Spinal cord (tissue), 9 donors: ENCODE measurements at regions not wholly inside any gene's neighbourhood (a gene's known extent, or its start where the extent isn't known, plus 50 kb on each side); places are given as distances from the start of the nearest gene placed in this dataset.

Source experiments
- DNase-seq, 6 donors: peaks; one replicate each; pipeline versions ENCODE4 v3.0.0 to v3.0.0-alpha.2; 2013 to 2015; ENCODE audit warnings: low spot score in 6 of 6, low read depth in 4 of 6
- H3K27ac ChIP-seq: one replicate; pipeline ENCODE4 v1.5.1; 2013; ENCODE audit warnings: low read depth, low read length, control low read depth
- H3K27me3 ChIP-seq: one replicate; pipeline ENCODE4 v1.6.1; 2013; ENCODE audit warnings: low read length; ENCODE audit not compliant: control insufficient read depth, insufficient read depth
- H3K36me3 ChIP-seq: one replicate; pipeline ENCODE4 v1.6.1; 2013; ENCODE audit warnings: low read length; ENCODE audit not compliant: control insufficient read depth, insufficient read depth
- H3K4me1 ChIP-seq: one replicate; pipeline ENCODE4 v1.6.1; 2013; ENCODE audit warnings: low read length; ENCODE audit not compliant: control insufficient read depth, insufficient read depth
- H3K4me3 ChIP-seq: one replicate; pipeline ENCODE4 v1.5.1; 2013; ENCODE audit warnings: low read depth, low read length, control low read depth
- H3K9me3 ChIP-seq: one replicate; pipeline ENCODE4 v1.6.1; 2013; ENCODE audit warnings: low read length; ENCODE audit not compliant: control insufficient read depth, insufficient read depth
- WGBS: methylation state at CpG from one replicate; pipeline ENCODE4 v1.1.5; 2013; ENCODE audit warnings: missing lambda C conversion rate; ENCODE audit not compliant: insufficient coverage; 5-methylcytosine and 5-hydroxymethylcytosine counted together
- donor health status: healthy.

- H3K4me1 ChIP-seq: no peaks in the 10 kb centered on the region
- H3K9me3 ChIP-seq: no peaks in the 10 kb centered on the region
- DNase-seq: no peak
- H3K27me3 ChIP-seq: no peaks in the 10 kb centered on the region
- no peak overlapping the region for H3K27ac ChIP-seq
- H3K36me3 ChIP-seq: no peaks in the 10 kb centered on the region
- no peak overlapping the region for H3K4me3 ChIP-seq
Observed at GRCh38 chr3:154690413-154690812, 260.4 kb upstream of the GPR149 start.

GRCh38 chr3:154684440-154684839 lies 254.4 kb upstream of the GPR149 start:
- 10% methylated on average over 6 of the region's 6 CpGs for WGBS
- Histone ChIP-seq H3K27me3 (no peaks in the 10 kb centered on the region), H3K9me3 (no peaks in the 10 kb centered on the region), H3K36me3 (no peaks in the 10 kb centered on the region), H3K4me3 (no peak overlapping the region), H3K4me1 (peaks cover 9% of the 10 kb centered on the region), H3K27ac (no peak overlapping the region)
- DNase-seq: peak in 2 of 6 donors; percentile 6 to 26

GRCh38 chr3:154684021-154684420 lies 254.0 kb upstream of the GPR149 start:
- WGBS: 77% methylated on average over 3 of the region's 3 CpGs
- no peak for DNase-seq
- Histone ChIP-seq H3K4me1 (peaks cover 9% of the 10 kb centered on the region), H3K27me3 (no peaks in the 10 kb centered on the region), H3K36me3 (no peaks in the 10 kb centered on the region), H3K27ac (no peak overlapping the region), H3K9me3 (no peaks in the 10 kb centered on the region), H3K4me3 (no peak overlapping the region)

- Histone ChIP-seq H3K4me1 (no peaks in the 10 kb centered on the region), H3K27me3 (no peaks in the 10 kb centered on the region), H3K9me3 (no peaks in the 10 kb centered on the region), H3K4me3 (no peak overlapping the region), H3K36me3 (no peaks in the 10 kb centered on the region), H3K27ac (no peak overlapping the region)
- peak in 2 of 6 donors; percentile 39 to 83 for DNase-seq
- WGBS: no CpG with 5 or more reads among the region's 1 CpG
Observed at GRCh38 chr3:154678041-154678654, 248.2 kb upstream of the GPR149 start.

GRCh38 chr3:154668835-154669234 lies 238.8 kb upstream of the GPR149 start:
- DNase-seq: no peak
- Histone ChIP-seq H3K4me1 (no peaks in the 10 kb centered on the region), H3K9me3 (no peaks in the 10 kb centered on the region), H3K4me3 (no peak overlapping the region), H3K36me3 (no peaks in the 10 kb centered on the region), H3K27ac (no peak overlapping the region), H3K27me3 (no peaks in the 10 kb centered on the region)
- WGBS: no CpG with 5 or more reads among the region's 1 CpG

GRCh38 chr3:154668187-154668586 lies 238.2 kb upstream of the GPR149 start:
- no peak for DNase-seq
- H3K9me3 ChIP-seq: no peaks in the 10 kb centered on the region
- no peak overlapping the region for H3K4me3 ChIP-seq
- WGBS: no CpG with 5 or more reads among the region's 2 CpGs
- H3K36me3 ChIP-seq: no peaks in the 10 kb centered on the region
- no peaks in the 10 kb centered on the region for H3K27me3 ChIP-seq
- no peaks in the 10 kb centered on the region for H3K4me1 ChIP-seq
- H3K27ac ChIP-seq: no peak overlapping the region

GRCh38 chr3:154666542-154666941 lies 236.6 kb upstream of the GPR149 start:
- no peaks in the 10 kb centered on the region for H3K36me3 ChIP-seq
- no peaks in the 10 kb centered on the region for H3K27me3 ChIP-seq
- no peak overlapping the region for H3K4me3 ChIP-seq
- no peaks in the 10 kb centered on the region for H3K9me3 ChIP-seq
- H3K27ac ChIP-seq: no peak overlapping the region
- WGBS: 100% methylated on average over 3 of the region's 3 CpGs
- no peak for DNase-seq
- no peaks in the 10 kb centered on the region for H3K4me1 ChIP-seq

GRCh38 chr3:154664714-154665113 lies 234.7 kb upstream of the GPR149 start:
- no peaks in the 10 kb centered on the region for H3K27me3 ChIP-seq
- H3K4me1 ChIP-seq: no peaks in the 10 kb centered on the region
- peak in 1 of 6 donors; percentile 45 for DNase-seq
- no peak overlapping the region for H3K27ac ChIP-seq
- H3K9me3 ChIP-seq: no peaks in the 10 kb centered on the region
- H3K4me3 ChIP-seq: no peak overlapping the region
- no peaks in the 10 kb centered on the region for H3K36me3 ChIP-seq

- Histone ChIP-seq H3K27ac (no peak overlapping the region), H3K4me1 (no peaks in the 10 kb centered on the region), H3K4me3 (no peak overlapping the region), H3K27me3 (no peaks in the 10 kb centered on the region), H3K9me3 (no peaks in the 10 kb centered on the region), H3K36me3 (no peaks in the 10 kb centered on the region)
- DNase-seq: no peak
- 53% methylated on average over 3 of the region's 3 CpGs for WGBS
Observed at GRCh38 chr3:154662851-154663250, 232.9 kb upstream of the GPR149 start.

GRCh38 chr3:154660811-154661210 lies 230.8 kb upstream of the GPR149 start:
- Histone ChIP-seq H3K27ac (no peak overlapping the region), H3K36me3 (no peaks in the 10 kb centered on the region), H3K4me1 (no peaks in the 10 kb centered on the region), H3K9me3 (no peaks in the 10 kb centered on the region), H3K27me3 (no peaks in the 10 kb centered on the region), H3K4me3 (no peak overlapping the region)
- DNase-seq: no peak
- 67% methylated on average over 2 of the region's 2 CpGs for WGBS
